HG03439 (cell line): ENCODE measurements at regions not wholly inside any gene's neighbourhood (a gene's known extent, or its start where the extent isn't known, plus 50 kb on each side); places are given as distances from the start of the nearest gene placed in this dataset.

Source experiments
- ATAC-seq: cut with Tn5 transposase; IDR thresholded peaks from one replicate; pipeline ENCODE4 v1.9.1; 2021; ENCODE audit warnings: mild to moderate bottlenecking, moderate library complexity; ENCODE audit not compliant: unreplicated experiment

- no peak for ATAC-seq
Measured at GRCh38 chr12:98126637-98127335, 388.6 kb upstream of the TMPO start.

- ATAC-seq, result no peak
Measured at GRCh38 chr12:98127336-98127679, 388.1 kb upstream of the TMPO start.

GRCh38 chr12:98127854-98128253, 387.5 kb upstream of the TMPO start:
- no peak for ATAC-seq

- ATAC-seq, result no peak
Measured at GRCh38 chr12:98136544-98136943, 378.8 kb upstream of the TMPO start.

GRCh38 chr12:98137278-98137677, 378.1 kb upstream of the TMPO start:
- ATAC-seq, result no peak

- ATAC-seq, result no peak
Measured at GRCh38 chr12:98144953-98145352, 370.4 kb upstream of the TMPO start.

- no peak for ATAC-seq
Measured at GRCh38 chr12:98146043-98146442, 369.3 kb upstream of the TMPO start.

GRCh38 chr12:98146487-98146886, 368.9 kb upstream of the TMPO start:
- ATAC-seq, result no peak

GRCh38 chr12:98149270-98149669, 366.1 kb upstream of the TMPO start:
- ATAC-seq, result peak; percentile 62

GRCh38 chr12:98149691-98150210, 365.6 kb upstream of the TMPO start:
- no peak for ATAC-seq

- ATAC-seq, result no peak
Measured at GRCh38 chr12:98151105-98151590, 364.2 kb upstream of the TMPO start.

- no peak for ATAC-seq
Measured at GRCh38 chr12:98151984-98152383, 363.4 kb upstream of the TMPO start.

- ATAC-seq, result no peak
Measured at GRCh38 chr12:98154850-98155249, 360.5 kb upstream of the TMPO start.

GRCh38 chr12:98156697-98157096, 358.7 kb upstream of the TMPO start:
- no peak for ATAC-seq

- ATAC-seq, result no peak
Measured at GRCh38 chr12:98162906-98163678, 352.3 kb upstream of the TMPO start.

GRCh38 chr12:98172304-98172703, 343.1 kb upstream of the TMPO start:
- ATAC-seq, result no peak

GRCh38 chr12:98172801-98173200, 342.6 kb upstream of the TMPO start:
- no peak for ATAC-seq

GRCh38 chr12:98173773-98174427, 341.5 kb upstream of the TMPO start:
- no peak for ATAC-seq

- ATAC-seq, result no peak
Measured at GRCh38 chr12:98174428-98174809, 341.0 kb upstream of the TMPO start.

- no peak for ATAC-seq
Measured at GRCh38 chr12:98178126-98178525, 337.3 kb upstream of the TMPO start.

- ATAC-seq, result no peak
Measured at GRCh38 chr12:98179151-98179550, 336.2 kb upstream of the TMPO start.

GRCh38 chr12:98180603-98181002, 334.8 kb upstream of the TMPO start:
- ATAC-seq, result no peak
